Forelimb muscle (tissue), 1 donor: ENCODE measurements at regions not wholly inside any gene's neighbourhood (a gene's known extent, or its start where the extent isn't known, plus 50 kb on each side); places are given as distances from the start of the nearest gene placed in this dataset.

Experiments used
- DNase-seq: peaks from one replicate; pipeline ENCODE4 v3.0.0-alpha.2; 2013; ENCODE audit warnings: low read depth

GRCh38 chr3:120838441-120839091 is 69.4 kb upstream of the STXBP5L start:
- DNase-seq, result no peak

DNA sequence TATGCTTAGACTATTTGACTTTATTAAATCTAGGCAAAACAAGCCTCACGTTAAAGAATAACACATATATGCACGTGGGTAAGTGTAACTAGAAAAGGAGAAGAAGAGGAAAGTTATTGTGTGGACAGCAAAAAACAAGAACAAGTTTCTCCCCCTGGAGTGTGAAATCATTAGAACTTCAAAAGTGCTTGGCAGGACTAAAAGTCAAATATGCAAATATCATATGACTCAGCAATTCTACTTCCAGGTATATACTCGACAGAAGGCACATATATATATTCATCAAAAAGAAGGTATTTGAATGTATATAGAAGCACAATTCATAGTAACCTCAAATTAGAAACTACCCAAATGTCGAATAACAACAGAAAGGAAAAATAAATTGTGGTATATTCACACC is 68.9 kb upstream of the STXBP5L start:
- DNase-seq, result no peak

- no peak for DNase-seq
Measured at GRCh38 chr3:120841264-120841663, 66.7 kb upstream of the STXBP5L start.

DNA sequence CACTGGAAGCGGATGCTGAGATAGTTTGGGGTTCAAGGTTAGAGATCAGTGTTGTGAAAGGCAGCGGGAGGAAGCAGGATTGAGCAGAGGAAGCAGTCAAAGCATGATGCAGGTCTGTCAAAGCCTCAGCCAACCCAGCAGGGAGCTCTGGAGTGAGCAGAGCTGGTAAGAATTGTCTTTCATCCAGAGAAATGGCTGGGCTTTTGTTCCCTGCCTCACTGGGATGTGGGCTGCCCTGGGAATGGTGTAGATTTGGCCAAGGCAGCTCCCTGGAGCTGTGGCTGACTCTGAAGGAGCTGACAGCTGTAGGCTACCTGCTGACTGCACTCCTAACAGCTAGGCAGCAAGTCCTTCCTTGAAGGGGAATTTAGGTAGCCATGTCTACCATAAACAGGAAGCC is 61.9 kb upstream of the STXBP5L start:
- DNase-seq, result no peak

- no peak for DNase-seq
Measured at GRCh38 chr3:120848503-120848902, 59.5 kb upstream of the STXBP5L start.

DNA sequence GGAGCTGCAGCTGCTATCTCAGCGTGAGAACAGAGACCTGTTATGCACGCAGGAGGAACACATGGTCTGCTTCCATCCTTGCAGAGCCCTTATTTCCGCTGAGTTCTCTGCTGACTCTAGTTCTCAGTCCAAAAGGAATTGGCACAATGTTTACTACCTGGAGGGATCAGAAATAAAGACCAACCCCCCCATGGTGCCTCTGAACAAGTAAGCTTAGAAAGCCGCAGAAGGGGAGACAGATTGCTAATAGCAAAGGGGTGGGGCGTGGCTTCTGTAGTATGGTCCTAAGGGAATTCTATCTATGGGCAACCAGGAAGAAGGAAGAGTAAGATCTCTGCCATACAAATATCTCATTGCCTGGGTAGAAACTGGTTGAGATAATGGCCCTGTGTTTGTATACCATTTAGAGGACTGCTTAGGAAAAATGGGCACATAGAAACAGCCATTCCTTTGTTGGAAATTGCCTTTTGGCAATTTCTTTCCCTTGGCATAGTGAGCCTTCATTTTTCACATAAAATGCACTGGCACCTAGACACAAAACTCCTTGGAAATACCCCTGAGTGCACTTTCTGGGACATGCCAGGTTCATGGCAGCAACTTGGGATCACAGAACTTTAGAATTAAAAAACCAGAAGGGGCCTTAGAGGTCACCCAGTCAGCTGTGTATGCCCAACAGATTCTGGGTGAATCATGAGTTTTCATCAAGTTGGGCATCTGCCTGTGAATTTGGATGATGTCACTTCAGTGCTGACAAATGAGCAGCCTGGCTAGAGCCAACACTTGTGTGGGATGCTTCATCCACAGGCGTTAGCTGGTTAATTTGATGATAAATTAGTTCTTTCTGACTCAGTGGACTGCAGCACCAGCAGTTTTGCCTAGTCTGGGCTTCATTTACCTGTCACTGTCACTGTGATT is 57.4 kb upstream of the STXBP5L start:
- DNase-seq, result no peak

DNA sequence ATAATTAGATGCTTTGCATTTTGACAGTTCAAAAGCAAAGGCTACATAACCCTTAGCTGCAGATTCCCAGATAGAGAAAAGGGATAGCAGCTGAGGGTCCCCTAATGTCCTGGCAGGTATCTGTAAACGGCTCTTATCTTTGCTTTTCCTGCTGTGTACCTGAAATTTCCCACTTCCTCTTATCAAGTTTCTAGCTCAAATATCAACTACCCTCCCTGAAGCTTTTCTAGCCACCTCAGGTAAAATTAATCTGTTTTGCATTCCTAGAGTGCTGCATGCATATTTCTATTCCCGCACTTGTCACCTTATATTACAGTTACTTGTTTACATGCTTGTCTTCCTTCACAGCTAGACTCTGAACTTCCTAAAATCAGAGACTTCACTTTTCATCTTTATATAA is 55.6 kb upstream of the STXBP5L start:
- DNase-seq, result no peak

GRCh38 chr3:120853416-120853815 is 54.6 kb upstream of the STXBP5L start:
- DNase-seq, result no peak

DNA sequence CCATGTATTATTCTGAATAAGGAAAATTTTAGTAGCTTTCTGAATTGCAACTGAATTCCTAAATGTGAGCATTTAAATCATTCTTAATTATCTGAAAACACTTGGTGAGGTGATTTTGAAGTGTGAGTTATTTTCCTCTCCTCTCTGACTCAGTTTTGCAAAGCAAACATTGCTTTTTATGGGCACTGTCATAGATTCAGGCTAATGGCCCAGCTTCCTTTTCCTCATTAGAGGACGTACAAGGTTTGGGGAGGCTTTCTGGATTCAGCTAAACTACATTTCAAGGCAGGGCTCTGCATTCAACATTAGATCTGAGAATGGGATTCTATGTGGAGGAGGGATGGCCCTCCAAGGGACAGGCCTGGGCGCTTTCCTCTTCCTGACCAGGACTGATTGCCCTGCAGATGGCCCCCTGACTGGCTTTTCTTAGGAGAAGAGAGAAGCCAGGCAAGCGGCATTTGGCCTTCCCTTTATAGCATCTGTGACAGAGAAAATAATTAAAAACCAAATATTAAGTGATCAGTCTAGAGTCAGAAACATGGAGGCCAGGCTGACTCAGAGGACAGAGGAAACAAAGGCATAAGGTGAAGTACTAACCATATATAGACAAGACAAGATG is 53.0 kb upstream of the STXBP5L start:
- no peak for DNase-seq

DNA sequence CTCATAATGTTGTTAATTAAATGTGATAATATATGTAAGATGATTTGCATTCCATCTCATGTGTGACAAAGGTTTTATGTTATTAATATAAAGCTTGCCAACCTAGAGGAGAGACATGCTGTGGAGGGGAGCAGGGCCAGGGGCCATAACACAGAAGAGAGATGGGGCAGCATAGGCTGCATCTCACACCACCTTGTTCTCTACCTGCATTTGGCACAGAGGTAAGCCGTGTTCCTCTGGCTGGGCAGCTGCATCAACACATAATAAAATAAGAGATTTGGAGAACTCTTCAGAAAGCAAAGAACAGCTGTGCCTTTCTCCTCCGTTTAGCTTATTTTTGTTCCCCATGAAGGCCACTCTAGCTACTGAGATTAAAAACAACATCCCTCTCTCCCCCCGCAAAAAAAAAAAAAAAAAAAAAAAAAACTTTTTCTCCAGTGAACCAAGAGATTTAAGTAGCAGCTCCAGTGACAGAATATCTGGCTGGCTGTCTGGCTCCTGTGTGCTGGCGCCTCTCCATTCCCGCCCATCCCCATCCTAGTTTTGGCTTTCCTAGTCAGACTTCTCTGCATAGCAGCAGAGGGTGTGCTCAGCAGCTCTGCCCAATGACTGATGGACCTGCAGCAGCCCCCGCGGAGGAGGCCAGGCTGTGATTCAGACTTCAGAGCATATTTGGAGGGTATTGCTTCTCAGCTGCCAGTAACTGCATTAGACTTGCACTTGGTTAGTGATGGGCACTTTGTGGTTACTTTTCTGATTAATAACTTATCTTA is 52.2 kb upstream of the STXBP5L start:
- DNase-seq, result peak; percentile 9
